H9 (cell line): ENCODE measurements at regions not wholly inside any gene's neighbourhood (a gene's known extent, or its start where the extent isn't known, plus 50 kb on each side); places are given as distances from the start of the nearest gene placed in this dataset.

Source experiments
- DNase-seq: peaks from one replicate; pipeline ENCODE4 v3.0.0-alpha.2; 2017
- H2AFZ ChIP-seq: one replicate; pipeline ENCODE4 v1.6.1; 2013; ENCODE audit warnings: mild to moderate bottlenecking, low read length, control low read depth, moderate library complexity
- H2AK5ac ChIP-seq: 2 replicates; pipeline ENCODE4 v1.6.1; 2013; ENCODE audit warnings: low read length, control low read depth, mixed read lengths; ENCODE audit not compliant: insufficient read length
- H2BK120ac ChIP-seq: one replicate; pipeline ENCODE4 v1.6.1; 2013; ENCODE audit warnings: low read depth, mild to moderate bottlenecking, low read length, control low read depth, inconsistent platforms; ENCODE audit not compliant: poor library complexity, severe bottlenecking
- H2BK12ac ChIP-seq: 2 replicates; pipeline ENCODE4 v1.6.1; 2013; ENCODE audit warnings: low read length, control low read depth, mixed read lengths, low read depth; ENCODE audit not compliant: insufficient read length
- H2BK15ac ChIP-seq: 2 replicates; pipeline ENCODE4 v1.6.1; 2013; ENCODE audit warnings: low read depth, low read length, control low read depth
- H2BK20ac ChIP-seq: one replicate; pipeline ENCODE4 v1.6.1; 2013; ENCODE audit warnings: low read depth, mild to moderate bottlenecking, low read length, control low read depth, inconsistent platforms; ENCODE audit not compliant: poor library complexity, severe bottlenecking
- H2BK5ac ChIP-seq: 2 replicates; pipeline ENCODE4 v1.6.1; 2013; ENCODE audit warnings: low read length, control low read depth, mixed read lengths; ENCODE audit not compliant: insufficient read length
- H3K14ac ChIP-seq: 2 replicates; pipeline ENCODE4 v1.6.1; 2013; ENCODE audit warnings: low read length, control low read depth; ENCODE audit not compliant: insufficient read depth
- H3K18ac ChIP-seq: 2 replicates; pipeline ENCODE4 v1.6.1; 2013; ENCODE audit warnings: low read depth, mild to moderate bottlenecking, mixed read lengths, low read length, control low read depth; ENCODE audit not compliant: insufficient read length
- H3K23ac ChIP-seq: 2 replicates; pipeline ENCODE4 v1.6.1; 2013; ENCODE audit warnings: low read length, control low read depth, mixed read lengths, low read depth; ENCODE audit not compliant: insufficient read length
- H3K23me2 ChIP-seq: 2 replicates; pipeline ENCODE4 v1.6.1; 2013; ENCODE audit warnings: low read depth, mild to moderate bottlenecking, mixed read lengths, low read length, control low read depth; ENCODE audit not compliant: insufficient read length, poor library complexity, severe bottlenecking
- H3K27ac ChIP-seq: 2 replicates; pipeline ENCODE4 v1.5.1; 2013; ENCODE audit warnings: low read length, control low read depth, mixed read lengths, low read depth; ENCODE audit not compliant: insufficient read length
- H3K27me3 ChIP-seq: 2 replicates; pipeline ENCODE4 v1.6.1; 2013; ENCODE audit warnings: low read length, control low read depth, inconsistent platforms; ENCODE audit not compliant: insufficient read depth
- H3K4ac ChIP-seq: 2 replicates; pipeline ENCODE4 v1.6.1; 2013; ENCODE audit warnings: low read depth, mild to moderate bottlenecking, control low read depth, inconsistent platforms, low read length, moderate library complexity
- H3K4me1 ChIP-seq: 2 replicates; pipeline ENCODE4 v1.6.1; 2013; ENCODE audit warnings: low read length, control low read depth, inconsistent platforms; ENCODE audit not compliant: insufficient read depth
- H3K4me2 ChIP-seq: 2 replicates; pipeline ENCODE4 v1.6.1; 2013; ENCODE audit warnings: low read length, control low read depth, mixed read lengths; ENCODE audit not compliant: insufficient read length, insufficient read depth
- H3K56ac ChIP-seq: 2 replicates; pipeline ENCODE4 v1.6.1; 2013; ENCODE audit warnings: low read depth, mild to moderate bottlenecking, mixed read lengths, low read length, control low read depth; ENCODE audit not compliant: insufficient read length
- H3K79me1 ChIP-seq: 2 replicates; pipeline ENCODE4 v1.6.1; 2013; ENCODE audit warnings: low read depth, mild to moderate bottlenecking, moderate library complexity, low read length, control low read depth, inconsistent platforms; ENCODE audit not compliant: insufficient read depth, poor library complexity, severe bottlenecking
- H3K79me2 ChIP-seq: 2 replicates; pipeline ENCODE4 v1.6.1; 2013; ENCODE audit warnings: low read length, control low read depth, inconsistent platforms; ENCODE audit not compliant: insufficient read depth
- H3K9ac ChIP-seq: 2 replicates; pipeline ENCODE4 v1.6.1; 2013; ENCODE audit warnings: low read length, control low read depth, mixed read lengths; ENCODE audit not compliant: insufficient read length; ENCODE audit errors: extremely low read depth
- H3K9me3 ChIP-seq: one replicate; pipeline ENCODE4 v1.6.1; 2013; ENCODE audit warnings: low read depth, low read length, inconsistent platforms; ENCODE audit not compliant: control insufficient read depth
- H3T11ph ChIP-seq: one replicate; pipeline ENCODE4 v1.6.1; 2013; ENCODE audit warnings: mild to moderate bottlenecking, low read length, control low read depth, inconsistent platforms
- H4K20me1 ChIP-seq: one replicate; pipeline ENCODE4 v1.6.1; 2013; ENCODE audit not compliant: control insufficient read depth, insufficient read length, insufficient read depth
- H4K5ac ChIP-seq: 2 replicates; pipeline ENCODE4 v1.6.1; 2013; ENCODE audit warnings: low read depth, mild to moderate bottlenecking, mixed read lengths, low read length, control low read depth; ENCODE audit not compliant: insufficient read length
- H4K8ac ChIP-seq: replicated peaks from 2 replicates; pipeline ENCODE4 v1.6.1; 2013; ENCODE audit warnings: low read length, control low read depth, mixed read lengths, low read depth; ENCODE audit not compliant: insufficient read length
- H4K91ac ChIP-seq: 2 replicates; pipeline ENCODE4 v1.6.1; 2013; ENCODE audit warnings: low read depth, mild to moderate bottlenecking, moderate library complexity, mixed read lengths, low read length, control low read depth; ENCODE audit not compliant: insufficient read length
- H3K27ac Mint-ChIP-seq, 3 experiments: 2 replicates in 2 of 3; 3 replicates in 1 of 3; pipeline ENCODE4 v1.8.0; 2020 to 2021; ENCODE audit warnings: mixed read lengths in 3 of 3, mild to moderate bottlenecking in 1 of 3, moderate library complexity in 1 of 3
- H3K27me3 Mint-ChIP-seq: 2 replicates; pipeline ENCODE4 v1.8.0; 2021; ENCODE audit warnings: low read depth, mild to moderate bottlenecking, moderate library complexity, mixed read lengths
- H3K36me3 Mint-ChIP-seq, 3 experiments: 2 replicates in 2 of 3; 3 replicates in 1 of 3; pipeline ENCODE4 v1.8.0; 2020 to 2021; ENCODE audit warnings: low read depth in 3 of 3, mixed read lengths in 3 of 3; ENCODE audit not compliant: insufficient read depth in 1 of 3
- H3K4me1 Mint-ChIP-seq, 2 experiments: 2 replicates each; pipeline ENCODE4 v1.8.0; 2020; ENCODE audit warnings: mixed read lengths in 2 of 2
- H3K4me3 Mint-ChIP-seq, 2 experiments: 2 replicates in 1 of 2; 3 replicates in 1 of 2; pipeline ENCODE4 v1.8.0; 2020 to 2021; ENCODE audit warnings: mild to moderate bottlenecking in 2 of 2, mixed read lengths in 2 of 2, moderate library complexity in 1 of 2
- H3K9me3 Mint-ChIP-seq, 2 experiments: 2 replicates in 1 of 2; 3 replicates in 1 of 2; pipeline ENCODE4 v1.8.0; 2020; ENCODE audit warnings: mild to moderate bottlenecking in 2 of 2, mixed read lengths in 2 of 2, moderate library complexity in 1 of 2
- CTCF ChIP-seq: fragments of 200-600 bp; sonication (generic); conservative IDR thresholded peaks from 3 replicates; pipeline ENCODE4 v1.8.0; 2021; ENCODE audit warnings: antibody characterized with exemption, mild to moderate bottlenecking

- no peak overlapping the region for H2BK20ac ChIP-seq
- no peak overlapping the region for H3K27ac ChIP-seq
These were observed 123.2 kb downstream of the ADSS2 start for GRCh38 chr1:244328476-244328875.

More at GRCh38 chr1:244328476-244328875, 123.2 kb downstream of the ADSS2 start:
- Mint-ChIP-seq H3K27ac (no peak overlapping the region), H3K36me3 (peaks cover 2 to 8% (median 2%) of the 10 kb centered on the region in 3 experiments; a peak in 5 of 7 replicates), H3K9me3 (peaks cover 7 to 11% of the 10 kb centered on the region in 2 experiments), H3K4me3 (no peak overlapping the region), H3K4me1 (peaks cover 13 to 23% of the 10 kb centered on the region in 2 experiments), H3K27me3 (no peaks in the 10 kb centered on the region; the same call in 1 of the 2 replicates)
- H3K23ac ChIP-seq: no peak overlapping the region
- H4K5ac ChIP-seq: no peak overlapping the region
- H4K91ac ChIP-seq: no peak overlapping the region
- no peak overlapping the region for H3K4me2 ChIP-seq
- no peak overlapping the region for H2AK5ac ChIP-seq
- DNase-seq: no peak
- no peaks in the 10 kb centered on the region for H3K27me3 ChIP-seq
- no peak overlapping the region for H2BK15ac ChIP-seq
- no peak for TF ChIP-seq CTCF
- no peaks in the 10 kb centered on the region for H3K23me2 ChIP-seq
- no peaks in the 10 kb centered on the region for H3K79me1 ChIP-seq
- no peak overlapping the region for H3K56ac ChIP-seq
- no peak overlapping the region for H2BK5ac ChIP-seq
- H2BK12ac ChIP-seq: no peak overlapping the region
- no peak overlapping the region for H4K8ac ChIP-seq
- no peak overlapping the region for H3K4ac ChIP-seq
- no peak overlapping the region for H3K18ac ChIP-seq
- no peak overlapping the region for H2BK120ac ChIP-seq
- H3K14ac ChIP-seq: no peak overlapping the region
- no peaks in the 10 kb centered on the region for H4K20me1 ChIP-seq
- no peak overlapping the region for H3K9ac ChIP-seq
- H3K79me2 ChIP-seq: no peaks in the 10 kb centered on the region
- peaks cover 7% of the 10 kb centered on the region; the same call in 1 of the 2 replicates for H3K4me1 ChIP-seq
- no peak overlapping the region for H2AFZ ChIP-seq
- H3K9me3 ChIP-seq: no peaks in the 10 kb centered on the region
- H3T11ph ChIP-seq: no peak overlapping the region
